NCI-H2227 treated with DMSO at 0.1 percent for 48 hours (cell line): ENCODE measurements at regions not wholly inside any gene's neighbourhood (a gene's known extent, or its start where the extent isn't known, plus 50 kb on each side); places are given as distances from the start of the nearest gene placed in this dataset.
"Not testable (repeated sequence)": the region's sequence is repeated elsewhere in the genome, so short reads cannot be mapped to it uniquely, and the experiment has no call there.

Experiments used
- DNase-seq: peaks from one replicate; lab custom pipeline; 2025; lab: John Stamatoyannopoulos, UW

DNA sequence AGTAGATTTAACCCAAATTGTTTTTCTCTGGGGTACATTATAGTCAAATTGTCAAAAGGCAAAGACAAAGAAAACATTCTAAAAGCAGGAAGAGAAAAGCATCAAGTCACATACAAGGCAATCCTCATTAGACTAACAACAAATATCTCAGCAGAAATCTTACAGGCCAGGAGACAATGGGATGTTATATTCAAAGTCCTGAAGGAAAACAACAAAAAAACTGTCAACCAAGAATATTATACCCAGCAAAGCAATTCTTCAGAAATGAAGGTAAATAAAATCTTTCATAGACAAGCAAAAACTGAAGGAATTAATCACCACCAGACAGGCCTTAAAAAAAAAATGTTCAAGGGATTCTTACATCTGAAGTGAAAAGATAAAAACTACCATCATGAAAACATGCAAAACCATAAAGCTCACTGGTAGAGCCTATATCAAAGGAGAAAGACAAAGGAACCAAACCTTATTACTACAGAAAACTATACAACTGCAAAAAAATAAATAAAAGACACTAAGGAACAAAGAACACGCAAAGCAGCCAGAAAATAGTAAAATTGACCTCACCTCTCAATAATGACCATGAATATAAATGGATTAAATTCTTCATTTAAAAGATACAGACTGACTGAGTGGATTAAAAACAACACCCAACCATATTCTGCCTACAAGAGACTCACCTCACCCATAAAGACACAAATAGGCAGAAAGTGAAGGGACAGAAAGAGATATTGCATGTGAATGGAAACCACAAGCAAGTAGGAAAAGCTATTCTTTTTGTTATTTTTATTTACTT lies 113.8 kb upstream of the ZC3H11B start:
- no peak for DNase-seq

DNA sequence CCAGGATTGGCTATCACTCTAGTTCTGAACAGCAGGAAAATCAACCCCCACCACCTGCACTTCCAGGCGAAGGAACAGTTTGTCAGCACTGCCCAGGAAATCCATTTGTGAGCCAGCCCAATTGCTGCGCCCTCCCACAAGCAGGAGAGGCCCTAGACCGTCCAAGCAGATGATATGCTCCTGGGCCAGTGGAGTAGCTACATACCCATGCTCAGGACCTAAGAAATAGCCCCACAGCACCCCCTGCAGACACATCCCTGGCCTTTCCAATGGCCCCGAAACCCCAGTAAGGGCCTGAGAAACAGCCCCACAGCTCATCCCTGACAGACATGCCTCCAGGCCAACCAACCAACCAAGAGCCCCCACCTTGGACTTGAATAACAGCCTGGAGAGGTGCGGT lies 111.5 kb upstream of the ZC3H11B start:
- no peak for DNase-seq

GRCh38 chr1:219717536-219717935 lies 104.6 kb upstream of the ZC3H11B start:
- no peak for DNase-seq

DNA sequence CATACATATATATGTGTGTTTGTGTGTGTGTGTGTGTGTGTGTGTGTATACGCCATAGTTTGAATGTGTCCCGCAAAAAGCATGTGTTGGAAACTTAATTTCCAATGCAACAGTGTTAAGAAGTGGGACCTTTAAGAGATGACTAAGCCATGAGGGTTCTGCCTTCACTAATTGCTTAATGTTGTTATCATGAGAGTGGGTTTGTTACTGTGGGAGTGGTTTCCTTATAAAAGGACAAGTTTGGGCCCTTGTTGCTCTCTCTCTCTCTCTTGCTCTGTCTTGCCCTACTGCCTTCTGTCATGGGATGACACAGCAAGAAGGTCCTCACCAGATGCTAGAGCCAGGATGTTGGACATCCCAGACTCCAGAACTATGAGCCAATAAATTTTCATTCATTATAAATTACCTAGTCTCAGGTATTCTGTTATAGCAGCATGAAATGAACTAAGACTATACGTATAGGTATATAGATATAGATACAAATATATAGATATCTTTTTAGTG lies 103.8 kb upstream of the ZC3H11B start:
- DNase-seq, result no peak

GRCh38 chr1:219713981-219714381 lies 101.1 kb upstream of the ZC3H11B start:
- no peak for DNase-seq

- no peak for DNase-seq
These were observed 99.6 kb upstream of the ZC3H11B start for GRCh38 chr1:219712506-219712905.

DNA sequence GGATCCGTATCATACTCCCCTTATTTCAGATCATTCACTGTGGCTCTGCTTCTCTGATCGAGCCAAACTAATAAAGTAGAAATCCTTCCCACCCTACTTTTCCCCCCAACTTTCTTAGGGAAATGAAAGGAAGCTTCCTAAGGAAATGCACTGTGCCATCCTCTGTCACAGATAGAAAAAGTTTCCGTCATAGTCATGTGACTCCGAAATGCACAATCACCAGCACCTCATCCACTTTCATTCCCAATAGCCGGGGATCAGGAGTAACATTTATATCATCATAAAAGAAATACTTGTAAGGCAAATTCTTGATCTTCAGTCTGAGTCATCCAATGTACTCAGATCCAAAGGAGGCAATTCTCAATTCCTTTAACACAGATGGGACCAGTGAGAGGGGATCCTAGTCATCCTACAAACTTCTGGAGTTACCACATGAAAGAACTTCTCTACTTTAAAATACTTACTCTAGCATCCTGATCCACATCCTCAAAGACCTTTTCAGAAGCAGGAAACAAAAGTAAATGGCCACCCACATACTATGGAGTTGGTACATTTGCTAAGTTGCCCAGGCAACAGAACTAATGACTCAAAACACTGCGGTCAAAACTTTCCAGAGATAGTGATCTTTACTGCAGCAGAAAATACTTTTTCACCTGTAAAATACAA lies 97.8 kb upstream of the ZC3H11B start:
- DNase-seq, result no peak

DNA sequence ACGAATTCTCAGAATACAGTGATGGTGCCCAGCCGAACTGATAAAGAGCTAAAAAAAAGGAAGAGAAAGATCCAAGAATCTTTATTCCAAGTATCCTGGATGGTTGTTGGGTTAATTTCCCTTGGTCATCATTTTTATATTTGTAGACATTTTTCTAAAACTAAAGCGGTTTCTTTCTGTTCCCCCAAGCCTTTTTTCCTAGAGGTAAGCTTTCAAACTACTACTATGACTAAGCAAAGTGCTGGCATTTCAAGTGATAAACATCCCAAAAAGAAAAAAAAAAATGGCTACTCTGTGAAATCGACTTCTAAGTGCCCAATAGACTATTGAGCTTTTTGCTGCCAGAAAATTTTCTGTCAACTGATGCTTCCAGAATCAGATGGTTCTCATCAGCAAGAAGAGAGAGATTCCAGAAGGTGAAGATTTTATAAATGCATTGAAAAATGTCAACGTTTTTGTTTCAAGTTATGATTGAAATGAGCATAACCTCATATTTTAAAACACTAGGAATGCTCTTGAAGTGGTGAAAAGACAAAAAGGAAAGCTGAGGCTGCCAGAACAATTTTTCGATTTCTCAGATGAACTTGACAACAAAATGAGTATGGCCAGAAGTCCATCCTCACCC lies 96.1 kb upstream of the ZC3H11B start:
- no peak for DNase-seq

DNA sequence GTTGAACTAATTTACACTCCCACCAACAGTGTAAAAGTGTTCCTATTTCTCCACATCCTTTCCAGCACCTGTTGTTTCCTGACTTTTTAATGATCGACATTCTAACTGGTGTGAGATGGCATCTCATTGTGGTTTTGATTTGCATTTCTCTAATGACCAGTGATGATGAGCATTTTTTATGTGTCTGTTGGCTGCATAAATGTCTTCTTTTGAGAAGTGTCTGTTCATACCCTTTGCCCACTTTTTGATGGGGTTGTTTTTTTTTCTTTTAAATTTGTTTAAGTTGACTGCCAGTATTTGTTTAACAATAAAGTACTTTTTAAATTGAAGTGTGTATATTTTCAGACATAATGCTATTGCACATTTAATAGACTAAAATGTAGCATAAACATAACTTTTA lies 95.0 kb upstream of the ZC3H11B start:
- DNase-seq, result not testable (repeated sequence)

DNA sequence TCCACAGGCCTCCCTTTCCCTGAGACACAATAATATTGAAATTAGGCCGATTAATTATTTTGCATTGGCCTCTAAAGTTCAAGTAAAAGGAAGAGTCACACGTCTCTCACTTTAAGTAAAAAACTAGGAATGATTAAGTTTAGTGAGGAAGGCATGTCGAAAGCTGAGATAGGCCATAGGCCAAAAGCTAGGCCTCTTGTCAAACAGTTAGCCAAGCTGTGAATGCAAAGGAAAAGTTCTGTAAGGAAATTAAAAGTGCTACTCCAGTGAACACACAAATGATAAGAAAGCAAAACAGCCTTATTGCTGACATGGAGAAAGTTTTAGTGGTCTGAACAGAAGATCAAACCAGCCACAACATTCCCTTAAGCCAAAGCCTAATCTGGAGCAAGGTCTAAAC lies 91.4 kb upstream of the ZC3H11B start:
- not testable (repeated sequence) for DNase-seq

DNA sequence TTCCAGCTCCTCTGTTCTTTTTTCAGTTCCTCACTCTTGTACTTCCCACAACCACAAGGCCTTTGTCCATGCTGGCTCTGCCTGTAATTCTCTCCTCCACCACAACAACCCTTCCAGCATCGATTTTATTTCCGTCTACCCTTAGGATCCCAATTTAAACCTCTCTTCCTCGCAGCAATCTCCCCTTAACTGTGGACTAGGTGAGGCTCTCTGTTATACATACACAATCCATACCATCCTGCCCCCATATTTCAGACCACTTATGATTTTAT lies 90.4 kb upstream of the ZC3H11B start:
- DNase-seq, result no peak

DNA sequence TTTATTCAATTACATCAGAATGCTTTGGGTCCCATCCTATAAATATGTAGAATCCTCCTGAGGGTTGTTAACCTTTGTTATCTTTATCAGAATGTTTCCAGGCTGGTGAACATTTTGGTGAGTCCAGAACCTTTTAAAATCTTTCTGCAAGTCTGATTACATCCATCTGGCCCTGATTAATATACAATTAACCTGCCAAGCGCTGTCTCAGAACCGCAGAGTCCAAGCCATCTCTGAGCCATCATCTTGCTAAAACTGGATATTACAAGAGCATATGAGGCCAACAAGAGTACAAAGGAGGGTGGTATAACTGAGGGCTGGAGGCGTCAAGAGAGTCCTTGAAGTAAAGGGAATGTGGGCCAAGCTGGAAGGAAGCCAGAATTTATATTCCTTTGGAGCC lies 88.6 kb upstream of the ZC3H11B start:
- no peak for DNase-seq

DNA sequence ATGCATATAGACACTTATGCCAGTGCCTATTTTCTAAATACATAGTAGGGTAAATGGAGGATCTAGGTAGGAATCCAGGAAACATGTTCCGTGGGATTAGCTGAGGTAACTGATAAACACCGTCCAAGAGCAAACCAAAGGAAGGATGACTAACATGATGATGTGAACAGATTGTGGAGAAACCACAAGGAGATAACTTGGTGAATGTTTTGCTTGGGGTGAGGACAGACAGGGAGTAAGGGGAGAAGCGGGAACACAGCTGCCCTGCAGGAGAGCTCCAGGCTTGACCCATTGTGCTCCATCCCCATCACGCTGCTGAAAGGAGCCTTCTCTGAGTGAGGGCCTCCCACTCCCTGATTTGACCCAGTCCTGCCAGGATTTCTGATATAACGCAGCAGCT lies 87.0 kb upstream of the ZC3H11B start:
- no peak for DNase-seq

GRCh38 chr1:219697682-219698081 lies 84.8 kb upstream of the ZC3H11B start:
- no peak for DNase-seq

DNA sequence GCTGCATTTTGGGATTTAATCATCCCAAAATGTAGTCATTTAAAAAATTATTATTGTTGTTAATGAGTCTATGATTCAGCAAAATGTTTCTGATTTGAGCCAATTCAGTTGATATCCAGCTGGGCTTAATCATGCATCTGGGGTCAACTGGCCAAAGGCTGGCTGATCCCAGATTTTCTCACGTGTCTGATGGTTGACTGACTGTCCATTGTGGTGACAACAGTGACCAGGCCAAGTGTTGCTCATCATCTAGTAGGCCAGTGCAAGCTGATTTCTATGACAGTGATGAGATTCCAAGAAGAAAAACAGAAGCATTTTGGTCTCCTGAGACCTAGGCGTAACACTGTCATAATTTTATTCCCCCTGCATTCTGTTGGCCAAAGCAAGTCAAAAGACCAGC lies 80.1 kb upstream of the ZC3H11B start:
- no peak for DNase-seq

- DNase-seq, result no peak
These were observed 76.9 kb upstream of the ZC3H11B start for GRCh38 chr1:219689774-219690173.

DNA sequence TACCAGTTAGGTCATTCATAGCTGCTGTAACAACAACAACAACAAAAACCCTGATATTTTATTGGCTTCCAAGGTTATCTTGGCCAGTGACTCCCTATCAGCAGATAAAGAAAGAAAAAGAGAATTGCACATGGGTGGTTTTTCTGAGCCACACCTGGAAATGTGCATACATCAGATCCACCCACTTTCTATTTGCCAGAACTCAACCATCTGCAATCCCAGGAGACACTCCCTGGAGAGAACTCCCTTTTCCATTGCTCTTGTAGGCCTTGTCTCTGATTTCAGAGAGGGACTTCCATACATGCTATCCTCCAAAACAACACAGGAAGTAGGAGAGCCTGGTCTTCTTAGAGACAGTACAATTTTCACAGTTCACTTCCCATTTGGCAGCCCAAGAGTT lies 74.9 kb upstream of the ZC3H11B start:
- DNase-seq, result no peak

DNA sequence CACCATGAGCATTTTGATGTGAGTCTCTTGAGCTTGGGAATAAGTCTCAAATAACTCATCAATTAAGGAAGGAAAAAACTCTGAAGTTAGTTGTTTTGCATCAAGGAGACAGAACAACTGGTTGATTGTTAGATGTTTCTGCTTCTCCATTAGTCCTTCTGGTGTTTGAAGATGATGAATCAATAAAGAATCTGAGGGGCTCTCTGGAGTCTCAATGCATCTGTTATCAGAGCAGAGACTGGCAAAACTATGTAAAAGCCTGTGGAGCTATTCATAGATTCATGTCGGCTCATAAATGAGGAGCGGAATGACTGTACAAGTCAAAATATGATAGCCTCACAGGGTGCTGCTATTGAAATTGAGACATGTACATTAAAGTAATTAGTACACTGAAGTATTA lies 73.3 kb upstream of the ZC3H11B start:
- DNase-seq, result no peak

DNA sequence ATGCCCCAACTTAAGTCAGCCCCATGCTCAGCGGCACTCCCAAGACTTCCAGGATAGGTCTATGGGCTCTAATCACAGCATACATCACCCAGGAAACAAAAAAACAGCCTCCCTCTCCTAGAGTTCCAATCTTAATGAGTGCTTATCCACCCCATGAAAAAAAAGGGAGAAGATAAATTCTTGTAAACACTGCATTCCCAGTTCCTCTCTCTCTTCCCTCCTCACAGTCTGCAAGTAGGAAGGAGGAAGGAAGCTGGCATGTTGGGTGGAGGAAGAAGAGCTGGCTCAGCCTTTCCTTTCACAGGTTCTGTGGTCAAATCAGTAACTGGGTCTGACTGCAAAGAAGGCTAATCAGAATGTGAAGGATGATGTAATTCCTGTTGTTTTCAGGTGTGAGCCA lies 69.9 kb upstream of the ZC3H11B start:
- no peak for DNase-seq

DNA sequence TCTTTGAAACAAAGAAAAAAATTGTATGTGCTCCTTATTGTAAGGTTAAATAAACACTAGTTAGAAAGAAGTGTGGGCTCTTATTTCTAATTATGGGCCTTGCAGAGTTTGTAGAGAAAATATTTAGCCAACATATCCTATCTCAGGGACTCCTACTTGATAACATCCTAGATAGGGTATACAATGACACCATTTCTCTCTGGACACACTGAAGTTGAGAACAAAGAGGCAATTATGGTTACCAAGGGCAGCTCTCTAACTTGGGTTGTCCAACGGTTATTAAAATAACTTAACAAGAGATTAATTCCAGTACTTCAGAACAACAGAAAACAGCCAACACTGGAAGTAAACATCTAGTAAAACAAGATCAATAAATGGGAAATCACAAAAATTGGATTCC lies 69.0 kb upstream of the ZC3H11B start:
- DNase-seq, result no peak

GRCh38 chr1:219676012-219676765 lies 63.3 kb upstream of the ZC3H11B start:
- no peak for DNase-seq

- no peak for DNase-seq
These were observed 57.7 kb upstream of the ZC3H11B start for GRCh38 chr1:219670426-219671149.
